Fibroblast of lung (primary cell): ENCODE measurements at regions not wholly inside any gene's neighbourhood (a gene's known extent, or its start where the extent isn't known, plus 50 kb on each side); places are given as distances from the start of the nearest gene placed in this dataset.

Experiments
- DNase-seq, 2 donors: peaks; one replicate each; pipeline versions ENCODE4 v3.0.0 to v3.0.0-alpha.2; 2010; ENCODE audit warnings: low read depth in 2 of 2
- H2AFZ ChIP-seq: 2 replicates; pipeline ENCODE4 v1.5.1; 2012; ENCODE audit warnings: low read length, control low read depth, inconsistent platforms
- H3K27ac ChIP-seq: 2 replicates; pipeline ENCODE4 v1.5.1; 2011; ENCODE audit warnings: low read length, control low read depth; ENCODE audit not compliant: insufficient read depth
- H3K27me3 ChIP-seq: 2 replicates; pipeline ENCODE4 v1.5.1; 2011; ENCODE audit warnings: mild to moderate bottlenecking, low read length; ENCODE audit not compliant: control insufficient read depth, insufficient read depth
- H3K36me3 ChIP-seq: 2 replicates; pipeline ENCODE4 v1.5.1; 2011; ENCODE audit warnings: low read length; ENCODE audit not compliant: control insufficient read depth, insufficient read depth
- H3K4me1 ChIP-seq: 2 replicates; pipeline ENCODE4 v1.5.1; 2011; ENCODE audit warnings: low read length; ENCODE audit not compliant: control insufficient read depth, insufficient read depth; ENCODE audit errors: extremely low read depth
- H3K4me2 ChIP-seq: 2 replicates; pipeline ENCODE4 v1.5.1; 2011; ENCODE audit warnings: low read length, control low read depth; ENCODE audit not compliant: insufficient read depth; ENCODE audit errors: extremely low read depth
- H3K4me3 ChIP-seq, 4 experiments: fragments of 200-600 bp in 1 of 4; sonication (generic) in 1 of 4; replicated peaks in 1 of 4; 2 replicates each; pipeline ENCODE4 v1.5.1; 2011 to 2016; ENCODE audit warnings: low read length in 4 of 4, low read depth in 3 of 4, mild to moderate bottlenecking in 3 of 4, control low read depth in 2 of 4, inconsistent platforms in 1 of 4, mixed read lengths in 1 of 4; ENCODE audit not compliant: insufficient read depth in 1 of 4; ENCODE audit errors: control extremely low read depth in 1 of 4
- H3K79me2 ChIP-seq: 2 replicates; pipeline ENCODE4 v1.5.1; 2012; ENCODE audit warnings: mild to moderate bottlenecking, low read length, inconsistent platforms; ENCODE audit not compliant: control insufficient read depth, insufficient read depth
- H3K9ac ChIP-seq: 2 replicates; pipeline ENCODE4 v1.5.1; 2011; ENCODE audit warnings: mild to moderate bottlenecking, low read length, control low read depth; ENCODE audit not compliant: insufficient read depth
- H3K9me3 ChIP-seq: 2 replicates; pipeline ENCODE4 v1.5.1; 2012; ENCODE audit warnings: low read depth, low read length; ENCODE audit not compliant: control insufficient read depth, insufficient read depth
- H4K20me1 ChIP-seq: 2 replicates; pipeline ENCODE4 v1.5.1; 2011; ENCODE audit warnings: low read length; ENCODE audit not compliant: control insufficient read depth, insufficient read depth; ENCODE audit errors: extremely low read depth
- EZH2 ChIP-seq: IDR thresholded peaks from 2 replicates; pipeline ENCODE4 v1.5.1; 2012; ENCODE audit warnings: low read length, control low read depth, mild to moderate bottlenecking; ENCODE audit errors: missing control alignments
- TF ChIP-seq, protein P1 (sequence below), 2 donors: IDR thresholded peaks in 1 of 2; conservative IDR thresholded peaks in 1 of 2; 1 replicate in 1 of 2; 2 replicates in 1 of 2; pipeline ENCODE4 v1.5.1; 2011 to 2012; ENCODE audit warnings: low read length in 2 of 2, control low read depth in 1 of 2, inconsistent platforms in 1 of 2, low read depth in 1 of 2, mild to moderate bottlenecking in 1 of 2

DNA sequence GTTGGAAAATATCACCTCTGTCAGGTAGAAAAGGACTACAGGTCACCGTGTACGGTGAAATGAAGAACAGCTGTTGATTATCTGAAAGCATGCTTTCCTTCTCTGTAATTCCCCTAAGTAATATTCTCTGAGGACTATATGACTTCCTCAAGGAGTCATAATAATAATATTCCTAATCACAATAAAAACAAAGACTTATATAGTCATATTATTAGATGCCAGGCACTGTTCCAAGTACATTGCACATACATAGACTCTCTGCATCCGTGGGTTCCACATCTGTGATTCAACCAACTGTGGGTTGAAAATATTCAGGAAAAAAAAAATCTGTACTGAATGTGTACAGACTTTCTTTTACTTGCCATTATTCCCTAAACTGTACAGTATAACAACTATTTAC is 512.4 kb upstream of the ID2 start:
- Histone ChIP-seq H4K20me1 (no peaks in the 10 kb centered on the region), H3K27me3 (no peaks in the 10 kb centered on the region), H3K36me3 (no peaks in the 10 kb centered on the region), H3K4me2 (no peak overlapping the region), H3K27ac (no peak overlapping the region), H3K9me3 (no peaks in the 10 kb centered on the region), H3K9ac (no peak overlapping the region), H2AFZ (no peak overlapping the region), H3K4me1 (peaks cover 7% of the 10 kb centered on the region), H3K4me3 (no peak overlapping the region), H3K79me2 (no peaks in the 10 kb centered on the region)
- DNase-seq = peak; percentile 93 to 96
- no peak for TF ChIP-seq EZH2
- TF ChIP-seq, protein P1, sequence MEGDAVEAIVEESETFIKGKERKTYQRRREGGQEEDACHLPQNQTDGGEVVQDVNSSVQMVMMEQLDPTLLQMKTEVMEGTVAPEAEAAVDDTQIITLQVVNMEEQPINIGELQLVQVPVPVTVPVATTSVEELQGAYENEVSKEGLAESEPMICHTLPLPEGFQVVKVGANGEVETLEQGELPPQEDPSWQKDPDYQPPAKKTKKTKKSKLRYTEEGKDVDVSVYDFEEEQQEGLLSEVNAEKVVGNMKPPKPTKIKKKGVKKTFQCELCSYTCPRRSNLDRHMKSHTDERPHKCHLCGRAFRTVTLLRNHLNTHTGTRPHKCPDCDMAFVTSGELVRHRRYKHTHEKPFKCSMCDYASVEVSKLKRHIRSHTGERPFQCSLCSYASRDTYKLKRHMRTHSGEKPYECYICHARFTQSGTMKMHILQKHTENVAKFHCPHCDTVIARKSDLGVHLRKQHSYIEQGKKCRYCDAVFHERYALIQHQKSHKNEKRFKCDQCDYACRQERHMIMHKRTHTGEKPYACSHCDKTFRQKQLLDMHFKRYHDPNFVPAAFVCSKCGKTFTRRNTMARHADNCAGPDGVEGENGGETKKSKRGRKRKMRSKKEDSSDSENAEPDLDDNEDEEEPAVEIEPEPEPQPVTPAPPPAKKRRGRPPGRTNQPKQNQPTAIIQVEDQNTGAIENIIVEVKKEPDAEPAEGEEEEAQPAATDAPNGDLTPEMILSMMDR (conservative IDR thresholded peaks at IDR 0.05 in 1 of 2, IDR thresholded peaks at IDR 0.05 in 1 of 2; ENCODE audit: low read depth in 1 of 2, low read length in 2 of 2) = no peak

DNA sequence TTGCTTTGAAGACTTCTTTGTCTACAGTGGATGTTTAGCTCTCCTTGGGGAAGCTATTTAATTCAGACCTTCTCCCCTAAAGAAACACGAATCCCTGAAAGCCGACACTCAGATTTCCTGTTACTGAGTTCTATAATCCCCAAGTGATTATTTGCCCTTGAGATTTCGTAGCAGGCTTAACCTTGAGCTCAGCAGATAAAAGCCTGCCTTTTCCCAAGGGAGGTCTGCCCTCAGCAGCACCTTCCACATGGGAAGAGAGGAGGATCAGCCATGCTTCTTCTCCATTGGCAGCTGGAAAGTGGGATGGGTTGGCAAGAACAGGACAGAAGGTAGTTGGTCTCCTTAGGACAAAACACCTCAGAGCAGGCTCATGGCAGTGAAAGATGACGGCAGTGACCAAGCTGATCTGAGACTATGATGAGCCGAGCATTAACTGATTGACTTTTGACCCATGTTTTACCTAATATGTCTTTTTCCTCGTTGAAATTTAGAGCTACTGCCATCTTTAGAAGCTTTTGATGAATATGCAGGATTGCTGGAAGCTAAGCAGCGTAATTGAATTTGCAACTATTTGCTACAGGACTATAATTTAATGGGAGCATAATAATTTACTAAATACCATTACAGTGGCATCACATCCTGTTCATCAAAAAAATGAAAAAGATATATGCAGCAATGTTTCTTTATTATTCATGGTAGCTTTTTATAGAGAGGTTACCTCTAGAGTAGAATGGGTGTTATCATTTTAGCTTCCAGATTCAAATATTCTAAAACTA is 511.1 kb upstream of the ID2 start:
- no peaks in the 10 kb centered on the region for H4K20me1 ChIP-seq
- H3K27ac ChIP-seq = no peak overlapping the region
- H3K79me2 ChIP-seq = no peaks in the 10 kb centered on the region
- H3K4me3 ChIP-seq = no peak overlapping the region
- no peak overlapping the region for H2AFZ ChIP-seq
- TF ChIP-seq, protein P1 (conservative IDR thresholded peaks at IDR 0.05 in 1 of 2, IDR thresholded peaks at IDR 0.05 in 1 of 2; ENCODE audit: low read depth in 1 of 2, low read length in 2 of 2) = no peak
- no peak for TF ChIP-seq EZH2
- H3K9ac ChIP-seq = no peak overlapping the region
- H3K36me3 ChIP-seq = no peaks in the 10 kb centered on the region
- H3K27me3 ChIP-seq = no peaks in the 10 kb centered on the region
- no peaks in the 10 kb centered on the region for H3K9me3 ChIP-seq
- peaks cover 7% of the 10 kb centered on the region for H3K4me1 ChIP-seq
- no peak overlapping the region for H3K4me2 ChIP-seq
- DNase-seq = no peak

DNA sequence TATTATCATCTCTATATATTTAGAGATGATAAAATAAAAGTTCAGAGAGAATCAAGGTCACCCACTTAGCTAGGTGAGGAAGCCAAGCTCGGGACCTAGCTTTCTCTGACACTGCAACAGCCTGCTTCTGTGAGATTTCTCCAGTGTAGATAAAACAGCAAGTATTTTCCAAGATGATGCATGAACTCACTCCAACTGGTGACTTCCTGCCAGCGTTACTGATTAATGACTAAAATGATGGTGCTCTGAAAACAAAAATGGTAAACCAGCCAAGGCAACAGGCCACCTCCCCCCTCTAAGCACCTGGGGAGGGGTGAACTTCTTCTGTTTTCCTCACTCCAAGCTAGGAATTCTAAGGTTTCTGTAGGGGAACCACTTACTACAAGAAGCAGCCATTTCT is 510.2 kb upstream of the ID2 start:
- Histone ChIP-seq H3K27me3 (no peaks in the 10 kb centered on the region), H3K4me1 (peaks cover 7% of the 10 kb centered on the region), H2AFZ (no peak overlapping the region), H3K4me2 (no peak overlapping the region), H3K36me3 (no peaks in the 10 kb centered on the region), H3K79me2 (no peaks in the 10 kb centered on the region), H3K4me3 (no peak overlapping the region), H3K9ac (no peak overlapping the region), H3K27ac (no peak overlapping the region), H3K9me3 (no peaks in the 10 kb centered on the region), H4K20me1 (no peaks in the 10 kb centered on the region)
- TF ChIP-seq EZH2 = no peak
- TF ChIP-seq, protein P1 (conservative IDR thresholded peaks at IDR 0.05 in 1 of 2, IDR thresholded peaks at IDR 0.05 in 1 of 2; ENCODE audit: low read depth in 1 of 2, low read length in 2 of 2) = no peak
- peak in 1 of 2 donors; percentile 60 for DNase-seq
